ENCODE measurements at regions not wholly inside any gene's neighbourhood (a gene's known extent, or its start where the extent isn't known, plus 50 kb on each side); places are given as distances from the start of the nearest gene placed in this dataset.

DNA sequence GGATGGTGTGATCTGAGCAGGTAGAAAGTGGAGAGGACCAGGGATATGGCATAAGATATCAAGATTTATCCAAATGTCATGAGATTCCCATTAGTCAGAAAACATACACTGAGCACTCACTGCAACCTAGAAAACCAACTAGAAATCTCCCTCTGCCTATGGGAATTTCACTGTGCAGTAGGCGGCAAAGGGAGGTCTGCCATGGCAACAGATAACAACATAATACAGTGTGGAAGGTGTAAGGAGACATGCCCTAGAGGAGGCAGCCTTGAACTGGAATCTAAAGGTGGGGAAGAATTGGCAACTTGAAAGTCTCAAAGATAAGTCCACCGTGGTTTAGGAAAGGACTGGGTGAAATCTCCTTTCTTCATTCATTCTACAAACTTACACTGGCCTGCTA, 238.4 kb downstream of the ATG4C start:
- Histone ChIP-seq H3K36me3 (replicated peaks in 1 of 2; ENCODE audit: control insufficient read depth in 1 of 2, insufficient read depth in 2 of 2, low read length in 2 of 2) (no peaks in the 10 kb centered on the region), H3K9ac (ENCODE audit: insufficient read depth, low read length, poor library complexity, severe bottlenecking) (no peak overlapping the region), H3K4me3 (replicated peaks in 1 of 3; ENCODE audit: low read depth in 2 of 3, low read length in 3 of 3) (no peak overlapping the region), H3K4me1 (ENCODE audit: control insufficient read depth in 1 of 2, insufficient read depth in 2 of 2, low read length in 2 of 2) (no peaks in the 10 kb centered on the region), H3K9me3 (replicated peaks in 1 of 2; ENCODE audit: control insufficient read depth in 1 of 2, insufficient read depth in 1 of 2, low read length in 2 of 2) (no peaks in the 10 kb centered on the region), H2AFZ (ENCODE audit: insufficient read depth, low read depth, low read length, poor library complexity, severe bottlenecking) (no peak overlapping the region), H4K20me1 (ENCODE audit: insufficient read depth, low read length) (no peaks in the 10 kb centered on the region), H3K4me2 (replicated peaks; ENCODE audit: extremely low read depth, low read length, poor library complexity, severe bottlenecking) (no peak overlapping the region), H3K27ac (ENCODE audit: low read depth in 1 of 2, low read length in 2 of 2) (no peak overlapping the region), H3K79me2 (ENCODE audit: insufficient read depth, low read length) (no peaks in the 10 kb centered on the region), H3K27me3 (ENCODE audit: control insufficient read depth in 2 of 2, insufficient read depth in 2 of 2, low read length in 2 of 2) (no peaks in the 10 kb centered on the region)
- Mint-ChIP-seq H3K9me3 (peaks cover 0 to 4% (median 0%) of the 10 kb centered on the region in 7 donors), H3K4me3 (no peak overlapping the region), H3K27ac (no peak overlapping the region), H3K36me3 (no peaks in the 10 kb centered on the region), H3K4me1 (no peaks in the 10 kb centered on the region), H3K27me3 (ENCODE audit: low read depth in 3 of 3) (peaks cover 0 to 7% (median 2%) of the 10 kb centered on the region in 3 donors)
- intact Hi-C loops (cut with micrococcal nuclease): no loop called here
- TF ChIP-seq CTCF (IDR thresholded peaks at IDR 0.05): no peak
- no peak for DNase-seq
- WGBS (ENCODE audit: insufficient coverage): no CpG with 5 or more reads among the region's 2 CpGs

- DNase-seq: no peak
- H4K20me1 ChIP-seq (ENCODE audit: insufficient read depth, low read length): no peaks in the 10 kb centered on the region
- 100% methylated on average over 5 of the region's 7 CpGs for WGBS (ENCODE audit: insufficient coverage)
- no peak overlapping the region for H3K9ac ChIP-seq (ENCODE audit: insufficient read depth, low read length, poor library complexity, severe bottlenecking)
- H3K27me3 Mint-ChIP-seq (ENCODE audit: low read depth in 3 of 3): peaks cover 0 to 5% (median 2%) of the 10 kb centered on the region in 3 donors
- H3K36me3 Mint-ChIP-seq: no peaks in the 10 kb centered on the region
- H3K27me3 ChIP-seq (ENCODE audit: control insufficient read depth in 2 of 2, insufficient read depth in 2 of 2, low read length in 2 of 2): no peaks in the 10 kb centered on the region
- no peak overlapping the region for H2AFZ ChIP-seq (ENCODE audit: insufficient read depth, low read depth, low read length, poor library complexity, severe bottlenecking)
- H3K4me3 Mint-ChIP-seq: no peak overlapping the region
- no peak for TF ChIP-seq CTCF (IDR thresholded peaks at IDR 0.05)
- peaks cover 0 to 4% (median 0%) of the 10 kb centered on the region in 7 donors for H3K9me3 Mint-ChIP-seq
- no peak overlapping the region for H3K4me3 ChIP-seq (replicated peaks in 1 of 3; ENCODE audit: low read depth in 2 of 3, low read length in 3 of 3)
- intact Hi-C loops (cut with micrococcal nuclease): no loop called here
- no peak overlapping the region for H3K27ac Mint-ChIP-seq
- H3K9me3 ChIP-seq (replicated peaks in 1 of 2; ENCODE audit: control insufficient read depth in 1 of 2, insufficient read depth in 1 of 2, low read length in 2 of 2): no peaks in the 10 kb centered on the region
- no peaks in the 10 kb centered on the region for H3K36me3 ChIP-seq (replicated peaks in 1 of 2; ENCODE audit: control insufficient read depth in 1 of 2, insufficient read depth in 2 of 2, low read length in 2 of 2)
- H3K4me1 Mint-ChIP-seq: no peaks in the 10 kb centered on the region
- H3K4me1 ChIP-seq (ENCODE audit: control insufficient read depth in 1 of 2, insufficient read depth in 2 of 2, low read length in 2 of 2): no peaks in the 10 kb centered on the region
- H3K27ac ChIP-seq (ENCODE audit: low read depth in 1 of 2, low read length in 2 of 2): no peak overlapping the region
- H3K79me2 ChIP-seq (ENCODE audit: insufficient read depth, low read length): no peaks in the 10 kb centered on the region
- H3K4me2 ChIP-seq (replicated peaks; ENCODE audit: extremely low read depth, low read length, poor library complexity, severe bottlenecking): no peak overlapping the region
Measured at GRCh38 chr1:63023171-63023570, 239.2 kb downstream of the ATG4C start.

All from CD14-positive monocyte (primary cell).